Heart left ventricle (tissue), 16 donors: ENCODE measurements at regions not wholly inside any gene's neighbourhood (a gene's known extent, or its start where the extent isn't known, plus 50 kb on each side); places are given as distances from the start of the nearest gene placed in this dataset.

Experiments used
- ATAC-seq, 4 donors: fragments of 200-7000 bp; cut with Tn5 transposase; one replicate each; pipeline ENCODE4 v1.9.1; 2020 to 2022; ENCODE audit warnings: moderate library complexity in 4 of 4, mild to moderate bottlenecking in 3 of 4, moderate number of reproducible peaks in 1 of 4
- DNase-seq, 5 donors: peaks; one replicate each; pipeline ENCODE4 v3.0.0-alpha.2; 2020
- H3K27ac ChIP-seq, 12 donors: fragments of 200-600 bp; sonication (generic) in 4 of 12; one replicate each; pipeline versions ENCODE4 v1.5.0 to v1.8.0; 2016 to 2022; ENCODE audit warnings: mild to moderate bottlenecking in 2 of 12
- H3K27me3 ChIP-seq, 9 donors: fragments of 200-600 bp; sonication (generic) in 2 of 9; one replicate each; pipeline versions ENCODE4 v1.5.1 to v1.8.0; 2016 to 2022; ENCODE audit warnings: mild to moderate bottlenecking in 3 of 9
- H3K36me3 ChIP-seq, 9 donors: fragments of 200-600 bp; sonication (generic) in 2 of 9; one replicate each; pipeline versions ENCODE4 v1.5.0 to v1.8.0; 2018 to 2022; ENCODE audit warnings: mild to moderate bottlenecking in 2 of 9
- H3K4me1 ChIP-seq, 12 donors: fragments of 200-600 bp; sonication (generic) in 4 of 12; one replicate each; pipeline versions ENCODE4 v1.5.0 to v1.8.0; 2016 to 2022; ENCODE audit warnings: mild to moderate bottlenecking in 3 of 12
- H3K4me3 ChIP-seq, 12 donors: fragments of 200-600 bp; sonication (generic) in 4 of 12; one replicate each; pipeline versions ENCODE4 v1.5.0 to v1.8.0; 2017 to 2022; ENCODE audit warnings: mild to moderate bottlenecking in 9 of 12, moderate library complexity in 4 of 12
- H3K9me3 ChIP-seq, 12 donors: fragments of 200-600 bp; sonication (generic) in 4 of 12; one replicate each; pipeline versions ENCODE4 v1.5.0 to v1.8.0; 2016 to 2022; ENCODE audit warnings: mild to moderate bottlenecking in 1 of 12
- CTCF ChIP-seq, 12 donors: fragments of 200-600 bp; sonication (generic) in 4 of 12; IDR thresholded peaks; one replicate each; pipeline versions ENCODE4 v1.5.0 to v1.8.0; 2018 to 2022; ENCODE audit warnings: antibody characterized with exemption in 12 of 12, mild to moderate bottlenecking in 5 of 12
- POLR2A ChIP-seq, 2 donors: fragments of 450-650 bp; IDR thresholded peaks; one replicate each; pipeline ENCODE4 v1.6.1; 2017; ENCODE audit warnings: antibody characterized with exemption in 2 of 2, mild to moderate bottlenecking in 2 of 2, moderate library complexity in 2 of 2
- WGBS, 4 donors: extraction: QIAGEN DNeasy Blood & Tissue Kit in 2 of 4; methylation state at CpG; one replicate each; pipeline versions ENCODE4 v1.1.5 to v1.1.7; 2013 to 2018; 5-methylcytosine and 5-hydroxymethylcytosine counted together
- intact Hi-C, 10 donors: fragments of 100-400 bp; cut with DNase I; formaldehyde crosslinking; loops; one replicate each; pipeline versions ENCODE4 v1.11.1 to v1.14.2; 2022
- donor health status: ischemic (EF 13 %, LVEDD 7.1; RV severe dilation, severe dysfunction).
- donor health status: healthy with polysubstance abuse.
- donor health status: DM: no; HTN: yes; CAD: no.
- donor health status: DM: no; HTN: no; CAD: no.
- donor health status: ischemic (EF 25% LVEDD 6.9; RV normal size, moderate dysfunction).
- donor health status: ischemic (EF 25% LVEDD 5.7; RV mildly dilated, moderate dysfunction).
- donor health status: healthy.
- donor health status: DM: yes; HTN: yes; CAD: no.
- donor health status: ischemic (EF 35%, LVEDD 5.7; RV mildly dilated, moderate dysfunction).
- donor health status: nonischemic (EF 11% LVEDD 7.7; RV severe dilation, severe dysfunction).
- donor health status: DM: yes; HTN: yes; CAD: no.
- donor health status: PGD.
- donor health status: ischemic (EF 29% LVEDD 5.4; RV normal size, mild dysfunction).
- donor health status: nonischemic (EF 23%, LVEDD 6.1; RV moderate dilation, normal function).

GRCh38 chr5:4716781-4717180 is 423.3 kb upstream of the ADAMTS16 start:
- no peak for DNase-seq
- H3K27me3 ChIP-seq, result no peaks in the 10 kb centered on the region
- WGBS, 4 donors, result 29 to 45% (median 33%) methylated on average over 4 of the region's 4 CpGs
- H3K9me3 ChIP-seq, result peaks cover 0 to 19% (median 0%) of the 10 kb centered on the region in 12 donors
- no peak for ATAC-seq
- no peaks in the 10 kb centered on the region for H3K4me1 ChIP-seq
- no peak for TF ChIP-seq POLR2A (IDR thresholded peaks at IDR 0.05)
- no peak for TF ChIP-seq CTCF (IDR thresholded peaks at IDR 0.05)
- H3K4me3 ChIP-seq, result no peak overlapping the region
- no peak overlapping the region for H3K27ac ChIP-seq
- H3K36me3 ChIP-seq, result no peaks in the 10 kb centered on the region
- intact Hi-C loops, result no loop called here

- Histone ChIP-seq H3K4me1 (no peaks in the 10 kb centered on the region), H3K9me3 (peaks cover 0 to 19% (median 0%) of the 10 kb centered on the region in 12 donors), H3K4me3 (no peak overlapping the region), H3K36me3 (no peaks in the 10 kb centered on the region), H3K27ac (no peak overlapping the region), H3K27me3 (no peaks in the 10 kb centered on the region)
- DNase-seq (no peak), ATAC-seq (no peak)
- WGBS, 4 donors, result 40 to 56% (median 44%) methylated on average over 1 of the region's 1 CpG
- intact Hi-C loops, result no loop called here
- TF ChIP-seq POLR2A (IDR thresholded peaks at IDR 0.05) (no peak), CTCF (IDR thresholded peaks at IDR 0.05) (no peak)
Measured at GRCh38 chr5:4717446-4717845, 422.7 kb upstream of the ADAMTS16 start.

DNA sequence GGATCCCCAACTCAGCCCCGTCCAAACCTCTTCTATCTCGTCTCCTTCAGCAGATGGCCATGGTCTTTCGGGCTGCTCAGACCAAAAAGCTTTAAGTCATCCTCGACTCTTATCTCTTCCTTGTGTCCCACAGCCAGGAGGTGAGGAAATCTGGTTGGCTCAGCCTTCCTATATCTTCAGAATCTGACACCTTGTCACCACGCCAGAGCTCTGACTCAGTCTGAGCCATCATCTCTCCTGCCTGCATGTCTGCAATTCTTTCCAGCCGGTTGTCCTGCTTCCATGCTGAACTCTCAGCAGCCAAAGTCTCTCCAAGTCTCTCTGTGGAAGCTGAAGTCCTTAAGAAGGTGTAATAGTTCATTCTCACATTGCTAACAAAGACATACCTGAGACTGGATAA is 419.3 kb upstream of the ADAMTS16 start:
- Histone ChIP-seq H3K9me3 (no peaks in the 10 kb centered on the region), H3K36me3 (no peaks in the 10 kb centered on the region), H3K4me3 (no peak overlapping the region), H3K27ac (no peak overlapping the region), H3K27me3 (no peaks in the 10 kb centered on the region), H3K4me1 (no peaks in the 10 kb centered on the region)
- TF ChIP-seq POLR2A (IDR thresholded peaks at IDR 0.05), result no peak
- no peak for TF ChIP-seq CTCF (IDR thresholded peaks at IDR 0.05)
- DNase-seq (peak in 1 of 5 donors; percentile 34), ATAC-seq (peak in 1 of 4 donors; percentile 56)
- 22 to 42% (median 29%) methylated on average over 6 of the region's 6 CpGs for WGBS, 4 donors
- intact Hi-C loops, result no loop called here

GRCh38 chr5:4722886-4723285 is 417.2 kb upstream of the ADAMTS16 start:
- DNase-seq (no peak), ATAC-seq (no peak)
- 72 to 80% (median 73%) methylated on average over 2 of the region's 2 CpGs for WGBS, 4 donors
- Histone ChIP-seq H3K4me1 (no peaks in the 10 kb centered on the region), H3K36me3 (no peaks in the 10 kb centered on the region), H3K9me3 (no peaks in the 10 kb centered on the region), H3K27me3 (no peaks in the 10 kb centered on the region), H3K27ac (no peak overlapping the region), H3K4me3 (no peak overlapping the region)
- TF ChIP-seq POLR2A (IDR thresholded peaks at IDR 0.05) (no peak), CTCF (IDR thresholded peaks at IDR 0.05) (no peak)
- intact Hi-C loops, result no loop called here
